ENCODE measurements at regions not wholly inside any gene's neighbourhood (a gene's known extent, or its start where the extent isn't known, plus 50 kb on each side); places are given as distances from the start of the nearest gene placed in this dataset.
"Not testable (repeated sequence)": the region's sequence is repeated elsewhere in the genome, so short reads cannot be mapped to it uniquely, and the experiment has no call there.

DNA sequence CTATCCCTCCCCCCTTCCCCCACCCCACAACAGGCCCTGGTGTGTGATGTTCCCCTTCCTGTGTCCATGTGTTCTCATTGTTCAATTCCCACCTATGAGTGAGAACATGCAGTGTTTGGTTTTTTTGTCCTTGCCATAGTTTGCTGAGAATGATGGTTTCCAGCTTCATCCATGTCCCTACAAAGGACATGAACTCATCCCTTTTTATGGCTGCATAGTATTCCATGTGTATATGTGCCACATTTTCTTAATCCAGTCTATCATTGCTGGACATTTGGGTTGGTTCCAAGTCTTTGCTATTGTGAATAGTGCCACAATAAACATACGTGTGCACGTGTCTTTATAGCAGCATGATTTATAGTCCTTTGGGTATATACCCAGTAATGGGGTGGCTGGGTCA lies 52.3 kb upstream of the MAN1A2 start:
- TF ChIP-seq RXRA (IDR thresholded peaks at IDR 0.05); EGR1 (IDR thresholded peaks at IDR 0.05; ENCODE audit: low read depth in 2 of 2); SP1 (IDR thresholded peaks at IDR 0.05); GABPA (IDR thresholded peaks at IDR 0.05 in 1 of 2, conservative IDR thresholded peaks at IDR 0.05 in 1 of 2); RAD21 (IDR thresholded peaks at IDR 0.05); JUND (IDR thresholded peaks at IDR 0.05); TAF1 (conservative IDR thresholded peaks at IDR 0.05): not testable (repeated sequence)
- TF ChIP-seq, protein P1, sequence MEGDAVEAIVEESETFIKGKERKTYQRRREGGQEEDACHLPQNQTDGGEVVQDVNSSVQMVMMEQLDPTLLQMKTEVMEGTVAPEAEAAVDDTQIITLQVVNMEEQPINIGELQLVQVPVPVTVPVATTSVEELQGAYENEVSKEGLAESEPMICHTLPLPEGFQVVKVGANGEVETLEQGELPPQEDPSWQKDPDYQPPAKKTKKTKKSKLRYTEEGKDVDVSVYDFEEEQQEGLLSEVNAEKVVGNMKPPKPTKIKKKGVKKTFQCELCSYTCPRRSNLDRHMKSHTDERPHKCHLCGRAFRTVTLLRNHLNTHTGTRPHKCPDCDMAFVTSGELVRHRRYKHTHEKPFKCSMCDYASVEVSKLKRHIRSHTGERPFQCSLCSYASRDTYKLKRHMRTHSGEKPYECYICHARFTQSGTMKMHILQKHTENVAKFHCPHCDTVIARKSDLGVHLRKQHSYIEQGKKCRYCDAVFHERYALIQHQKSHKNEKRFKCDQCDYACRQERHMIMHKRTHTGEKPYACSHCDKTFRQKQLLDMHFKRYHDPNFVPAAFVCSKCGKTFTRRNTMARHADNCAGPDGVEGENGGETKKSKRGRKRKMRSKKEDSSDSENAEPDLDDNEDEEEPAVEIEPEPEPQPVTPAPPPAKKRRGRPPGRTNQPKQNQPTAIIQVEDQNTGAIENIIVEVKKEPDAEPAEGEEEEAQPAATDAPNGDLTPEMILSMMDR (IDR thresholded peaks at IDR 0.05; ENCODE audit: low read depth, low read length, missing input control) = not testable (repeated sequence)
- TF ChIP-seq, protein P2, sequence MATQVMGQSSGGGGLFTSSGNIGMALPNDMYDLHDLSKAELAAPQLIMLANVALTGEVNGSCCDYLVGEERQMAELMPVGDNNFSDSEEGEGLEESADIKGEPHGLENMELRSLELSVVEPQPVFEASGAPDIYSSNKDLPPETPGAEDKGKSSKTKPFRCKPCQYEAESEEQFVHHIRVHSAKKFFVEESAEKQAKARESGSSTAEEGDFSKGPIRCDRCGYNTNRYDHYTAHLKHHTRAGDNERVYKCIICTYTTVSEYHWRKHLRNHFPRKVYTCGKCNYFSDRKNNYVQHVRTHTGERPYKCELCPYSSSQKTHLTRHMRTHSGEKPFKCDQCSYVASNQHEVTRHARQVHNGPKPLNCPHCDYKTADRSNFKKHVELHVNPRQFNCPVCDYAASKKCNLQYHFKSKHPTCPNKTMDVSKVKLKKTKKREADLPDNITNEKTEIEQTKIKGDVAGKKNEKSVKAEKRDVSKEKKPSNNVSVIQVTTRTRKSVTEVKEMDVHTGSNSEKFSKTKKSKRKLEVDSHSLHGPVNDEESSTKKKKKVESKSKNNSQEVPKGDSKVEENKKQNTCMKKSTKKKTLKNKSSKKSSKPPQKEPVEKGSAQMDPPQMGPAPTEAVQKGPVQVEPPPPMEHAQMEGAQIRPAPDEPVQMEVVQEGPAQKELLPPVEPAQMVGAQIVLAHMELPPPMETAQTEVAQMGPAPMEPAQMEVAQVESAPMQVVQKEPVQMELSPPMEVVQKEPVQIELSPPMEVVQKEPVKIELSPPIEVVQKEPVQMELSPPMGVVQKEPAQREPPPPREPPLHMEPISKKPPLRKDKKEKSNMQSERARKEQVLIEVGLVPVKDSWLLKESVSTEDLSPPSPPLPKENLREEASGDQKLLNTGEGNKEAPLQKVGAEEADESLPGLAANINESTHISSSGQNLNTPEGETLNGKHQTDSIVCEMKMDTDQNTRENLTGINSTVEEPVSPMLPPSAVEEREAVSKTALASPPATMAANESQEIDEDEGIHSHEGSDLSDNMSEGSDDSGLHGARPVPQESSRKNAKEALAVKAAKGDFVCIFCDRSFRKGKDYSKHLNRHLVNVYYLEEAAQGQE (IDR thresholded peaks at IDR 0.05) = not testable (repeated sequence)
- TF ChIP-seq, protein P3, sequence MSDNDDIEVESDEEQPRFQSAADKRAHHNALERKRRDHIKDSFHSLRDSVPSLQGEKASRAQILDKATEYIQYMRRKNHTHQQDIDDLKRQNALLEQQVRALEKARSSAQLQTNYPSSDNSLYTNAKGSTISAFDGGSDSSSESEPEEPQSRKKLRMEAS (IDR thresholded peaks at IDR 0.05) = not testable (repeated sequence)
- TF ChIP-seq, protein P4, sequence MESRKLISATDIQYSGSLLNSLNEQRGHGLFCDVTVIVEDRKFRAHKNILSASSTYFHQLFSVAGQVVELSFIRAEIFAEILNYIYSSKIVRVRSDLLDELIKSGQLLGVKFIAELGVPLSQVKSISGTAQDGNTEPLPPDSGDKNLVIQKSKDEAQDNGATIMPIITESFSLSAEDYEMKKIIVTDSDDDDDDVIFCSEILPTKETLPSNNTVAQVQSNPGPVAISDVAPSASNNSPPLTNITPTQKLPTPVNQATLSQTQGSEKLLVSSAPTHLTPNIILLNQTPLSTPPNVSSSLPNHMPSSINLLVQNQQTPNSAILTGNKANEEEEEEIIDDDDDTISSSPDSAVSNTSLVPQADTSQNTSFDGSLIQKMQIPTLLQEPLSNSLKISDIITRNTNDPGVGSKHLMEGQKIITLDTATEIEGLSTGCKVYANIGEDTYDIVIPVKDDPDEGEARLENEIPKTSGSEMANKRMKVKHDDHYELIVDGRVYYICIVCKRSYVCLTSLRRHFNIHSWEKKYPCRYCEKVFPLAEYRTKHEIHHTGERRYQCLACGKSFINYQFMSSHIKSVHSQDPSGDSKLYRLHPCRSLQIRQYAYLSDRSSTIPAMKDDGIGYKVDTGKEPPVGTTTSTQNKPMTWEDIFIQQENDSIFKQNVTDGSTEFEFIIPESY (IDR thresholded peaks at IDR 0.05) = not testable (repeated sequence)
